ENCODE measurements at regions not wholly inside any gene's neighbourhood (a gene's known extent, or its start where the extent isn't known, plus 50 kb on each side); places are given as distances from the start of the nearest gene placed in this dataset.

DNA sequence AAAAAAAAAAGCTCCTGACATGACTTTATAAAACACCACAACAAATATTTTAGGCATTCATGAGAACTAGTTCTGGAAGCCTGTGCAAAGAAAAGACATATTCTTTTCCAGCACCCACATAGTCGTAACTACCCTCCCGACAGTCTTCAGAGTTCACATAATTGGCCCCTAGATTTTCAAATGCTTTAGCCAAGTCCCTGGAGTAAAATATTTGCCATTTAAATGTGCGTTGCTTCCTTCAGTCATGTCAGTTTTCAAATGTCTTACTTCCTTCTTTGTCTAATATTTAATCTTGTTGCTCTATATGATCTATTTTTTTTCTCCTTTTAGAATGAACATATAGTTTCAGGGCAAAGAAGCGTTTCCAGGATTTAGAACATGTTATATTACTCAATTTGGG is 66.8 kb upstream of the KRAS start:
- TF ChIP-seq, protein P1, sequence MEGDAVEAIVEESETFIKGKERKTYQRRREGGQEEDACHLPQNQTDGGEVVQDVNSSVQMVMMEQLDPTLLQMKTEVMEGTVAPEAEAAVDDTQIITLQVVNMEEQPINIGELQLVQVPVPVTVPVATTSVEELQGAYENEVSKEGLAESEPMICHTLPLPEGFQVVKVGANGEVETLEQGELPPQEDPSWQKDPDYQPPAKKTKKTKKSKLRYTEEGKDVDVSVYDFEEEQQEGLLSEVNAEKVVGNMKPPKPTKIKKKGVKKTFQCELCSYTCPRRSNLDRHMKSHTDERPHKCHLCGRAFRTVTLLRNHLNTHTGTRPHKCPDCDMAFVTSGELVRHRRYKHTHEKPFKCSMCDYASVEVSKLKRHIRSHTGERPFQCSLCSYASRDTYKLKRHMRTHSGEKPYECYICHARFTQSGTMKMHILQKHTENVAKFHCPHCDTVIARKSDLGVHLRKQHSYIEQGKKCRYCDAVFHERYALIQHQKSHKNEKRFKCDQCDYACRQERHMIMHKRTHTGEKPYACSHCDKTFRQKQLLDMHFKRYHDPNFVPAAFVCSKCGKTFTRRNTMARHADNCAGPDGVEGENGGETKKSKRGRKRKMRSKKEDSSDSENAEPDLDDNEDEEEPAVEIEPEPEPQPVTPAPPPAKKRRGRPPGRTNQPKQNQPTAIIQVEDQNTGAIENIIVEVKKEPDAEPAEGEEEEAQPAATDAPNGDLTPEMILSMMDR (conservative IDR thresholded peaks at IDR 0.05): no peak
- no peak for TF ChIP-seq EZH2 (IDR thresholded peaks at IDR 0.05; ENCODE audit: low read depth)

Measured in PC-9 (cell line).